ENCODE measurements at regions not wholly inside any gene's neighbourhood (a gene's known extent, or its start where the extent isn't known, plus 50 kb on each side); places are given as distances from the start of the nearest gene placed in this dataset.

DNA sequence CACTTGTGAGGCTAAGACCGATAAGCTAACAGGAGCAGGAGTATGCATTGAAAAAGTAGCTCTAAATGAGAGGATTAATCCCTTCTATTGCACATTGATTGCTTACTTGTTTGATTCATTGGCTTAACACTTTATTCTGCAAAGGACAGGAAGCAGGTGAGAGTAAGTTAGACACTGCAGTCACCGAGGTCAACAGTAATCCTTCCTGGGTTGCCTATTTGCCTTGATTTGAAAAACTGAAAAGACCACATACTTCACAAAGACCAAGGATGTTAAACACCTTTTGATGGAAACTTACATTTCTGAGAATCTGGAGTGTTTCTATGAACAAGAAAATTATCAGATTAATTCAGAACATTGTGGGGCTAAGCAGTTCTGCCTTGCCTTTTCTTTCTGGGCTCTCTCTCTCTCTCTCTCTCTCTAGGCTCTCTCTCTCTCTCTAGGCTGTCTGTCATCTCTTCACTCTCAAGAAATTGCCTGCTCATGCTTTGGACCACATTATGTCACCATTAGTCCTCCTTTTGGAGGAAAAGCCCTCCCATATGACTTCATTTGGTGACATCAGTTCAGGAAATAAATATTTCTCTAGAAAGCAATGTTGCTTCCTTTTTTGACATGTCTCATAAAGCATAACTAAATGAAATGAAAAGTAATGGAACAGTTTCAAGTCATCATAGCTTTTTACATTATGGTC is 103.8 kb downstream of the TNFSF18 start:
- Mint-ChIP-seq H3K9me3 (ENCODE audit: insufficient read depth) (peaks cover 7% of the 10 kb centered on the region), H3K27ac (peak overlapping the region; percentile 70), H3K36me3 (ENCODE audit: low read depth) (no peaks in the 10 kb centered on the region), H3K4me1 (ENCODE audit: low read depth) (peaks cover 28% of the 10 kb centered on the region), H3K27me3 (ENCODE audit: low read depth) (no peaks in the 10 kb centered on the region), H3K4me3 (peak overlapping the region; percentile 1)
- POLR2A ChIA-PET, result no interaction called here
- peak; percentile 85 for ATAC-seq
- CTCF ChIA-PET, result interaction anchor here (1.2 to 3.0 kb wide), 3 partner anchors 18 to 165 kb away, joined by 3 to 8 read pairs (median 4); no protein-coding TSS in a partner anchor
- DNase-seq, result peak; percentile 46

DNA sequence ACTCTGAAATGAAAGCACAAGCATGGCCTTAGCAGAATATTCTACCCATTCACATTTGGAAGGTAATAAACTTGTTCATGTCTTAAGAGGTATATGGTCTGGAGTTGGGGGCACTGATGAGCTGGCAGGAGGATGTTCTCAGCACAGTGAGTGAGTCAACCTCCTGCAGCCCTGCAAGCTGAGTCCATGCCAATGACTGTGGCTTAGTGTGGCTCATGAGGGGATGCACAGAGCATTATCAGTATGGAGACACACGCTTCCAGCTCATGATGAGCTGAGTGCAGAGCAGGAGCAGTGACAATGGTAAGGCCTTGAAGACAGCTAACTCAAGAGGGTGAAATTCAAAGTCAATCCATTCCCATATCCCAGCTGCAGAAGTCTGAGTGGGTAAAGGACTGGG is 102.3 kb downstream of the TNFSF18 start:
- Mint-ChIP-seq H3K9me3 (ENCODE audit: insufficient read depth) (peaks cover 4% of the 10 kb centered on the region), H3K4me1 (ENCODE audit: low read depth) (peaks cover 33% of the 10 kb centered on the region), H3K4me3 (no peak overlapping the region), H3K27ac (no peak overlapping the region), H3K36me3 (ENCODE audit: low read depth) (no peaks in the 10 kb centered on the region), H3K27me3 (ENCODE audit: low read depth) (peaks cover 4% of the 10 kb centered on the region)
- ChIA-PET POLR2A (no interaction called here), CTCF (interaction anchor here (1.5 to 3.0 kb wide), 2 partner anchors 17 to 122 kb away, joined by 4 to 8 read pairs; no protein-coding TSS in a partner anchor)
- peak; percentile 23 for DNase-seq
- peak; percentile 28 for ATAC-seq

DNA sequence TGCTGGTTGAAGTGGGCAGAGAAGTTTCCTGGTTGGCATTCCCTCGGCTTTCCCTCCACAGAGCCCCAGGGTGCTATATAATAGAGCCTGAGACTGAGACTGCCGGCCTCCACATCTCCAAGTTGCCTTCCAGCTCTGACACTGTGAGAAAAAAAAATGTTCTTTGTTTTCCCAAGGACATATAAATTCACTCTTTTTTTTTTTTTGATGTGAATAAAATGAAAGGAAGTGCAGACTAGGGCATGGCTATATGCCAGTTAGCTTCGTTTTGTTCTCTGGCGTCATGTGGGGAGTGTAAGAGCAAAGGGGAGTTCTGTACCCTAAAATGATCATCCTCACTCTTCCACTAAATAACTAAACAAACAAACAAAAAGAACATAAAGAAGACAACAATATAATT is 101.6 kb downstream of the TNFSF18 start:
- H3K27ac Mint-ChIP-seq, result no peak overlapping the region

GRCh38 chr1:172950528-172950927 is 100.2 kb downstream of the TNFSF18 start:
- Mint-ChIP-seq H3K9me3 (ENCODE audit: insufficient read depth) (no peaks in the 10 kb centered on the region), H3K27ac (no peak overlapping the region), H3K36me3 (ENCODE audit: low read depth) (no peaks in the 10 kb centered on the region), H3K27me3 (ENCODE audit: low read depth) (peaks cover 4% of the 10 kb centered on the region), H3K4me1 (ENCODE audit: low read depth) (peaks cover 33% of the 10 kb centered on the region), H3K4me3 (no peak overlapping the region)
- DNase-seq, result no peak
- POLR2A ChIA-PET, result no interaction called here
- ATAC-seq, result no peak
- CTCF ChIA-PET, result interaction anchor here (0.6 kb wide), 1 partner anchor 984 kb away, joined by 3 read pairs; no protein-coding TSS in a partner anchor

More for the DNA sequence above, 101.6 kb downstream of the TNFSF18 start:
- H3K4me3 Mint-ChIP-seq, result no peak overlapping the region
- no peak for DNase-seq
- H3K36me3 Mint-ChIP-seq (ENCODE audit: low read depth), result no peaks in the 10 kb centered on the region
- no peaks in the 10 kb centered on the region for H3K9me3 Mint-ChIP-seq (ENCODE audit: insufficient read depth)
- ChIA-PET CTCF (interaction anchor here (0.6 to 3.0 kb wide), 4 partner anchors 13 to 240 kb away, joined by 3 to 8 read pairs (median 3); no protein-coding TSS in a partner anchor), POLR2A (no interaction called here)
- ATAC-seq, result no peak
- peaks cover 33% of the 10 kb centered on the region for H3K4me1 Mint-ChIP-seq (ENCODE audit: low read depth)
- H3K27me3 Mint-ChIP-seq (ENCODE audit: low read depth), result peaks cover 4% of the 10 kb centered on the region

DNA sequence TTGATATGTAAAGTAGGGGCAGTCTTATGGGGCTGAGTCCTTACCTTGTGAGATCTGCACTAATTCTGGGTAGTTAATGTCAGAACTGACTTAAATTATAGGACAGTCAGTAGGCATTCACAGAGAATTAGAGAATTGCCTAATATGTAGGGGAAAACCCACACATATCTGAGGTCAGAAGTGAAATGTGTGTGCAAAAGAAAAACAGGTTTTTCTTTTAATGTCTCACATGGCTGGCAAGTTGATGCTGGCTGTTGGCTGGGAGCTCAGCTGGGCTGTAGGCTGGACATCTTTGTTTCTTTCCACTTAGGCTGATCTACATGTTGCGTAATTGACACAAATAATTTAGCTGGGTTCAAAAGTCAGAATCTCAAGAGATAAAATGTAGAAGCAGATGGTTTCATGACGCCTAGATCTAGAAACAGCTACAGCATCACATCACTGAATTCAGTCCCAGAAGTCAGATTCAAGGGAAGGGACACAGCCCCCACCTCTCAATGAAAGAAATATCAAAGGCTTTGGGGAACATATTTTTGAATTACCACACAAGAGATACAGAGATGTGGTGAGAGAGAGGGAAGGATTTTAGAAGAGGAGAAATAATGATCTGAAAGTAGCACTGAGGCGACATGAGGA is 98.9 kb downstream of the TNFSF18 start:
- POLR2A ChIA-PET, result no interaction called here
- CTCF ChIA-PET, result interaction anchor here (0.7 kb wide), 1 partner anchor 211 kb away, joined by 3 read pairs; no protein-coding TSS in a partner anchor
- no peak for ATAC-seq
- no peaks in the 10 kb centered on the region for H3K9me3 Mint-ChIP-seq (ENCODE audit: insufficient read depth)
- H3K27me3 Mint-ChIP-seq (ENCODE audit: low read depth), result peaks cover 4% of the 10 kb centered on the region
- H3K4me1 Mint-ChIP-seq (ENCODE audit: low read depth), result peaks cover 26% of the 10 kb centered on the region
- H3K36me3 Mint-ChIP-seq (ENCODE audit: low read depth), result no peaks in the 10 kb centered on the region
- no peak overlapping the region for H3K4me3 Mint-ChIP-seq
- no peak for DNase-seq
- H3K27ac Mint-ChIP-seq, result no peak overlapping the region

DNA sequence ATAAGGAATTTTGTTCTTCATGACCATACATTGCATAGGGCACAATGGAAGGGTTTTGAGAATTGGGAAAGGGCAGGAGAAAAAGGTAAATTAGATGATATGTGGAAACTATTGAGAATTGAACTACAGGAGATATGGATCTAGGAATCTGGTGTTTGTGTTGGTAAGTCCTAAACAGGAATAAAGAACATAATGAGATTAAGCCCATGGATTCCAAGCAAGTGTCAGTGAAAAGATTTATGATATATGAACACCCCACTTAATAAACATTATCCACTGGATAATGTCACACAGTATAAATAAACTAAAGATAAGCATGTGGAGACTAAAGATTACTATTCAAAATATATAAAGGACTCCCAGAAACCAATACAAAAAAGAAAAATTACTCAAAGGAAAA is 98.2 kb downstream of the TNFSF18 start:
- ATAC-seq (no peak), DNase-seq (no peak)
- ChIA-PET CTCF (no interaction called here), POLR2A (no interaction called here)
- Mint-ChIP-seq H3K27ac (no peak overlapping the region), H3K4me3 (no peak overlapping the region), H3K4me1 (ENCODE audit: low read depth) (peaks cover 19% of the 10 kb centered on the region), H3K36me3 (ENCODE audit: low read depth) (no peaks in the 10 kb centered on the region), H3K27me3 (ENCODE audit: low read depth) (peaks cover 8% of the 10 kb centered on the region), H3K9me3 (ENCODE audit: insufficient read depth) (no peaks in the 10 kb centered on the region)

DNA sequence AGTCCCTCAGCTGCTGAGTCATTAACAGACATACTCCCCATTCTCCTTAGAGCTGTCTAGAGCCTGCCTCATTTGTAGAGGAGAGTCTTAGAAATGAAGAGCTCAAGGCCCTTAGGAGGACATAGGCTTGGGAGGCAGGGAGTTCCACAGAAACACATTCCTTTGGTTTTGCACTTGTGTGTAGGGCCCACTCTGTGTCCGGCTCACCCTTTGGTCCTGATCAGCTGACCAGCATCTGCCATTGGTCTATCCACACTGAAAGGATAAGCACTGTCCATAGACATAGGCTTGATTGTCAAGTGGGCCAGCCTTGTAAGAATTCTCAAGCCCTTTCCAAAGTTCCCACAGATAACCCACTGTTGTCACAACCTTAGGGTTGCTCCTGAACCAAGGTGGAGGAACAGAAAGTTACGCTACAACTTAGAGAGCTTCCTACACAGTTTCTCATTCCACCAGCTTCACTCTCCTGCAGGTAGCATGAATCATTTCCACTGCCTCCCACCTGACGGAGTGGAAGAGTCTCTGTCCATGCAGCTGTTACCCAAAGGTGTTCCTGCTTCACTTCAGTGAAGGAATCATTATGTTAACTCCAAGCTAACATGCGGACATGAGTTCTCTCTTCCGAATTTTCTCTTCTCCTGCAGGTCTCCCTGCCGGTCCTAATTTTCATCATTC is 96.1 kb downstream of the TNFSF18 start:
- no peaks in the 10 kb centered on the region for H3K9me3 Mint-ChIP-seq (ENCODE audit: insufficient read depth)
- ChIA-PET CTCF (no interaction called here), POLR2A (no interaction called here)
- H3K4me1 Mint-ChIP-seq (ENCODE audit: low read depth), result peaks cover 5% of the 10 kb centered on the region
- DNase-seq, result no peak
- H3K4me3 Mint-ChIP-seq, result no peak overlapping the region
- ATAC-seq, result no peak
- H3K27me3 Mint-ChIP-seq (ENCODE audit: low read depth), result peaks cover 8% of the 10 kb centered on the region
- no peaks in the 10 kb centered on the region for H3K36me3 Mint-ChIP-seq (ENCODE audit: low read depth)
- H3K27ac Mint-ChIP-seq, result no peak overlapping the region

GRCh38 chr1:172955161-172955815 is 95.5 kb downstream of the TNFSF18 start:
- Mint-ChIP-seq H3K36me3 (ENCODE audit: low read depth) (no peaks in the 10 kb centered on the region), H3K9me3 (ENCODE audit: insufficient read depth) (no peaks in the 10 kb centered on the region), H3K4me3 (no peak overlapping the region), H3K4me1 (ENCODE audit: low read depth) (peaks cover 5% of the 10 kb centered on the region), H3K27me3 (ENCODE audit: low read depth) (peaks cover 8% of the 10 kb centered on the region), H3K27ac (no peak overlapping the region)
- no peak for ATAC-seq
- ChIA-PET POLR2A (no interaction called here), CTCF (no interaction called here)
- no peak for DNase-seq

- Mint-ChIP-seq H3K27ac (no peak overlapping the region), H3K4me3 (no peak overlapping the region), H3K4me1 (ENCODE audit: low read depth) (peaks cover 5% of the 10 kb centered on the region), H3K27me3 (ENCODE audit: low read depth) (peaks cover 15% of the 10 kb centered on the region), H3K36me3 (ENCODE audit: low read depth) (no peaks in the 10 kb centered on the region), H3K9me3 (ENCODE audit: insufficient read depth) (no peaks in the 10 kb centered on the region)
- ChIA-PET CTCF (no interaction called here), POLR2A (no interaction called here)
- DNase-seq, result no peak
- ATAC-seq, result no peak
Measured at GRCh38 chr1:172956871-172957270, 93.9 kb downstream of the TNFSF18 start.

- no peak overlapping the region for H3K27ac Mint-ChIP-seq
- no peaks in the 10 kb centered on the region for H3K36me3 Mint-ChIP-seq (ENCODE audit: low read depth)
- no peak for DNase-seq
- ATAC-seq, result no peak
- no peak overlapping the region for H3K4me3 Mint-ChIP-seq
- peaks cover 3% of the 10 kb centered on the region for H3K4me1 Mint-ChIP-seq (ENCODE audit: low read depth)
- peaks cover 14% of the 10 kb centered on the region for H3K27me3 Mint-ChIP-seq (ENCODE audit: low read depth)
- POLR2A ChIA-PET, result no interaction called here
- no peaks in the 10 kb centered on the region for H3K9me3 Mint-ChIP-seq (ENCODE audit: insufficient read depth)
- CTCF ChIA-PET, result no interaction called here
Measured at GRCh38 chr1:172957491-172957890, 93.2 kb downstream of the TNFSF18 start.

GRCh38 chr1:172959571-172959970 is 91.2 kb downstream of the TNFSF18 start:
- DNase-seq, result no peak
- ATAC-seq, result no peak
- POLR2A ChIA-PET, result no interaction called here
- Mint-ChIP-seq H3K27me3 (ENCODE audit: low read depth) (peaks cover 13% of the 10 kb centered on the region), H3K27ac (no peak overlapping the region), H3K4me1 (ENCODE audit: low read depth) (peaks cover 2% of the 10 kb centered on the region), H3K36me3 (ENCODE audit: low read depth) (peaks cover 2% of the 10 kb centered on the region), H3K9me3 (ENCODE audit: insufficient read depth) (no peaks in the 10 kb centered on the region), H3K4me3 (no peak overlapping the region)
- CTCF ChIA-PET, result interaction anchor here (1.2 kb wide), 2 partner anchors 19 to 214 kb away, joined by 3 to 4 read pairs; no protein-coding TSS in a partner anchor

Measured in activated CD8-positive, alpha-beta T cell treated with anti-CD3 and anti-CD28 coated beads, Interleukin-2, amount 10 ng/mL, durations not matched to agents 7 days and 5 days (primary cell).